ENCODE measurements at regions not wholly inside any gene's neighbourhood (a gene's known extent, or its start where the extent isn't known, plus 50 kb on each side); places are given as distances from the start of the nearest gene placed in this dataset.
"Not testable (repeated sequence)": the region's sequence is repeated elsewhere in the genome, so short reads cannot be mapped to it uniquely, and the experiment has no call there.

DNA sequence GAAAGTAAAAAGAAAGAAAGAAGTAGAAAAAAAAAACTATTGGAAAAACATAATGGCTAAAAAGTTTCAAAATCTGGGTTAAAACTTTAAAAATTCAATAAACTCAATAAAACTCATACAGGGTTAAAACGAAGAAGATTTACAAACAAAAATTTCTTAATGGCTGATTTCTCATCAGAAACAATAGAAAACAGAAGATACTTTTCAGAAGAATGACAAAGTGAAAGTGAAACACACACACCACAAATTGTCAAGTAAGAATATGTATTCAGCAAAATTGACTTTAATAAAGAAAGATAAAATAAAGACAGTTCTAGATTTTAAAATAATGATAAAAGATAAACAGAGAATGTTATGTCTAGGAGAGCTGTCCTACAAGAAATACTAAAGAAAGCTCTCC, 618.9 kb upstream of the GJE1 start:
- no peak for FAIRE-seq
- no peak for DNase-seq (ENCODE audit: insufficient read length, low spot score)

- no peak for FAIRE-seq
- DNase-seq (ENCODE audit: insufficient read length, low spot score): no peak
Measured at GRCh38 chr6:141510803-141511202, 621.9 kb upstream of the GJE1 start.

DNA sequence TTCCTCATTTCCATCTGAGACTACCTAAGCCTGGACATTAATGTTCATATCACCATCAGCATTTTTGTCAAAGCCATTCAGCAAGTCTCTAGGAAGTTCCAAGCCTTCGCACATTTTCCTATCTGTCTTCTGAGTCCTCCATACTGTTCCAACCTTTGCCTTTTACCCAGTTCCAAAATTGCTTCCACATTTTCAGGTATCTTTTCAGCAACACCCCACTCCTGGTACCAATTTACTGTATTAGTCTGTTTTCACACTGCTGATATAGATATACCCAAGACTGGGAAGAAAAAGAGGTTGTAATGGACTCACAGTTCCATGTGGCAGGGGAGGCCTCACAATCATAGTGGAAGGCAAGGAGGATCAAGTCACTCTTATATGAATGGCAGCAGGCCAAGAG, 626.7 kb upstream of the GJE1 start:
- not testable (repeated sequence) for FAIRE-seq; DNase-seq (ENCODE audit: insufficient read length, low spot score)

DNA sequence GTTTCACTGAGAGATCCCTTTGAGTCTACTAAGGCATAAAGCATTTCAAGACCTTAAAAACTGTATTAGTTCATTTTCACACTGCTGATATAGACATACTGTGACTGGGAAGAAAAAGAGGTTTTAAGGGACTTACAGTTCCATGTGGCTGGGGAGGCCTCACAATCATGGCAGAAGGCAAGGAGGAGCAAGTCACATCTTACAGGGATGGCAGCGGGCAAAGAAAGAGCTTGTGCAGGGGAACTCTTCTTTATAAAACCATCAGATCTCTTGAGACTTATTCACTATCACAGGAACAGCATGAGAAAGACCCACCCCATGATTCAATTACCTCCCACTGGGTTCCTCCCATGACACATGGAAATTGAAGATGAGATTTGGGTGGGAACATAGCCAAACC, 628.4 kb upstream of the GJE1 start:
- not testable (repeated sequence) for FAIRE-seq; DNase-seq (ENCODE audit: insufficient read length, low spot score)

GRCh38 chr6:141501616-141502015, 631.1 kb upstream of the GJE1 start:
- FAIRE-seq (no peak), DNase-seq (ENCODE audit: insufficient read length, low spot score) (no peak)

- DNase-seq (ENCODE audit: insufficient read length, low spot score): no peak
- FAIRE-seq: no peak
Measured at GRCh38 chr6:141498977-141499376, 633.7 kb upstream of the GJE1 start.

DNA sequence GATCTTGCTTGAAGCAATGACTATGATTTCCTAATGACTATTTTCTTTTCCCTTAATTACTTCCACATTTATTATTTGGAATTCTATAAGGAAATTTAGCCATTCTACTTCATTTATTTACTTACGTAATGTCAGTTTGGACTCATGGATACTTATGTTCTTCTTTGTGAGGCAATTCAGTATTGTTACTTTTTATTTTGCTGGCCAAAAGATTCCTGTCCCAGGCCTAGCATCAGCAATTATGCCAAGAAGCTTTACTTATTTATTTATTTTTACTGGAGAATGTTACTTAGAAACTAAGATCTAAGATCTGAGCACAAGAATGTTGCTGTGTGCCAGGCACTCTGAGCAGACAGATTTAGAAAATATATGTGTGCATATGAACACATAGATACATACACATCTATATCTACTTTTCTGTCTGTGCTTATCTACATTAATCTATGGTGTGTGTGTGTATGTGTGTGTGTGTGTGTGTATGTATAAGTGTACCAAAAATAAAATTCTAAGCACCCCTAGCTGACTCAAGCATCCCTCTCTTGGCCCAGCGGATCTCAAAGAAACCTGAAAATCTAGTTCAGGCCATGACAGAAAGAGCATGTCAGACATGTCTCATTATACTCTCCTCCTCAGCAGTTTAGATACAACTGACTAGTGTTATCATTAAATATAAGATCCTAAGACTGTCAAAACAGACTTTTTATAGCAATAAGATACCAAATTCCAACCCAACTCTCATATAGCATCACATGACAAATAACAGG, 640.0 kb upstream of the GJE1 start:
- DNase-seq (ENCODE audit: insufficient read length, low spot score): no peak
- no peak for FAIRE-seq

DNA sequence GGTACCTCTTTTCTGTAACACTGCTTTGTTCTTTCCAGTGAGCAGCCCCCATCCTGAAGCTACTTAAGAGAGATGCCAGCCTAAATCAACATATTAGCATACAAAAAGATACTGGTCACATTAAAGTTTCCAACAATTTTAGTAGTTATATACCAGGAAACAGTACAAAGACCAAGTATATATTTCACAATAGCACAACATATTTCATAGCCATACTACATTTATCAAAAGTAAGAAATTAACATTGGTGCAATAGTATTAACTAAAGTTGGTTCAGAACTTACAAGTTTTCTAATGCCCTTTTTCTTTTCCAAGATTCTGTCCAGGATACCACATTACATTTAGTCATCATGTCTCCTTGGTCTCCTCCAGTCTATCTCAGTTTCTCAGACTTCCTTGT, 641.0 kb upstream of the GJE1 start:
- FAIRE-seq (no peak), DNase-seq (ENCODE audit: insufficient read length, low spot score) (no peak)

- FAIRE-seq (no peak), DNase-seq (ENCODE audit: insufficient read length, low spot score) (no peak)
Measured at GRCh38 chr6:141490982-141491381, 641.7 kb upstream of the GJE1 start.

DNA sequence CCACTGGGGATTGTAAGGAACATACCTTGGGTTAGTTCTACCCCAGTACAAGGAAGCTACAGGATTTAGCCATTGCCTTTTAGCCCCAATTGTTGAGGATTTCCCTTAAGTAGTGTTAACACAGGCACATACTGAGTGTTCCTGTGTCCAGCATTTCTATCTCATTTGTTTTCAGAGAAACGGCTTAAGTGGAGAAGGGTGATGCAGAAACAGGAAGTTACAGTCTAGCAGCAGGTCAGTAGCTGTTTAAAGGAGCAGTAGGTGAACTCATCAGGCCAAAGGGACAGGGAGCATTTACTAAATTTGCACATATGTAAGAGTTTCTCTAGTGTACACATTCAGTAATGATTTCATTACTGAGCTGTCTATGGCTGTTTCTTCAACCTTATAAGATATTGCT, 644.2 kb upstream of the GJE1 start:
- DNase-seq (ENCODE audit: insufficient read length, low spot score) (no peak), FAIRE-seq (peak; percentile 90)

DNA sequence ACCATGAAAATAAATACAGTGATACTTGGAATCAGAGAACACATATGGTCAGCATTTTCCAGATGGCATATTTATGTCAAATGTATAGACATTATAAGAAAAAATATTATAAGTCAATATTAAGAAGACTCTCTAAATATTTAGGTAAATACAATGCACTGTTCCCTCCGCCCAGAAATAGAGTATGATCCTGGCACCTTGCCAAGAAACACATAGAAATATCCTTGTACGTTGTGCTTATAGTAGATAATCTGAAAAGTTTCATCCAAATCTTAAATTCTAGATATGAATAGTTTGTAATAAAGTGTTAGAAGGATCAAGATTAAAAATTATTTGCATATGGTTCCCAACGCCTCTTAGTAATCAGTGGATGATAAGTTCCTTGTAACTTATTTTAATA, 645.8 kb upstream of the GJE1 start:
- FAIRE-seq (no peak), DNase-seq (ENCODE audit: insufficient read length, low spot score) (no peak)

DNA sequence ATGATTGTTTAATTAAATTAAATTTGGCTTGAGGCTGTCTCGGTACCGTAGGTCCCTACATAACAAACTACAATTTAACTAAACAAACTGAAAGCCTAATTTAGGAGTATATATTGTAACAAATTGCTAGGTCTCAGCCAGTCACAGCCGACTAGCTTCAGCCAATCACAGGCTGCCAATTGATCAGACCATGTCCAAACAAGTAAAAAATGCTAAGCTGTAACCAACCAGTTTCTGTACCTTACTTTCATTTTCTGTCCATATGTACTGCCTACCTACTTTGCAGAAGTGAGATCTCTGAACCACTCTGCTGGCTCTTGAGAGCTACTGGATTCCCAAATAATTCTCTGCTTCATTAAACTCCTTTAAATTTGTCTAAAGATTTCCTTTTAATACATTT, 648.0 kb upstream of the GJE1 start:
- DNase-seq (ENCODE audit: insufficient read length, low spot score) (no peak), FAIRE-seq (peak; percentile 90)

DNA sequence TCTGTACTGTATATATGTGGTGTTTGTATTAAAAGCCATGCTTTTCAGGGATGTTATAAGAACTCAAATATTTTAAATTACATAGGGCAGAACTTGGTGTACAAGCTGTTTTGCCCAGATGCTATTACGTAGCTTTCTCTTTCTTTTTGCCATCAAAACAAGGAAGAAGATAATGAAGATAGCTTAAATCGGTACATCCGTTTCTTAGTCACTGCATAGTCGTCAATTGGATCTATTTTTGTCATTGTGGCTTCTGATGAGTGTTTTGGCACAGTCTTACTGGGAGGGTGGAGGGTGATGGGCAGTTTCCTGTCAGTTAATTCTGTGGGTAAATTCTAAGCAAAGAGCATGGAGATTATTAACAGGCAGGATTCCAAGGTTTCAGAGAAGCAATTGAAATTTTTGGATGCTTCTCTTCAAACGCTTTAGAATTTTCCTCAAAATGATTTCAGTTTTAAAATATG, 649.1 kb upstream of the GJE1 start:
- FAIRE-seq (peak; percentile 99), DNase-seq (ENCODE audit: insufficient read length, low spot score) (peak; percentile 13)

- no peak for FAIRE-seq
- no peak for DNase-seq (ENCODE audit: insufficient read length, low spot score)
Measured at GRCh38 chr6:141482796-141483597, 649.7 kb upstream of the GJE1 start.

- DNase-seq (ENCODE audit: insufficient read length, low spot score) (no peak), FAIRE-seq (no peak)
Measured at GRCh38 chr6:141475259-141475658, 657.5 kb upstream of the GJE1 start.

GRCh38 chr6:141472162-141472928, 660.4 kb upstream of the GJE1 start:
- FAIRE-seq: no peak
- no peak for DNase-seq (ENCODE audit: insufficient read length, low spot score)

DNA sequence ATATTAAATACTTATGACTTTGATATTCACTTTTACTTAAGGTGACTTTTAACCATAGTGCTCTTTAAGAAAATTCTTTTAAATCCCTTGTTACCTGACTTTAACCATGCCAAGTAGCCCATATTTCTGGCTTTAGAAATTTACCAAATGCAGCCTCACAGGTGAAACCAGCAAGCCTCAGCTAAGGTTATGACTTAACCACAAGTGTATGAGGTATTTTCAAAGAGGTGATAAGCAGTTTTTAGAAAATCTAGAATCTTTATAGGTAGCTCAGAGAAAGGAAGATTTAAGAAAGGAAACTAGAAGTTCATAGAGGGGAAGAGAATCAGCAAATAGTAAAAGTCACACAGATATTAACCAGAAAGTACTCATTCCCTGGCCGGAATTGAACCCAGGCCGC, 661.9 kb upstream of the GJE1 start:
- DNase-seq (ENCODE audit: insufficient read length, low spot score): no peak
- FAIRE-seq: no peak

DNA sequence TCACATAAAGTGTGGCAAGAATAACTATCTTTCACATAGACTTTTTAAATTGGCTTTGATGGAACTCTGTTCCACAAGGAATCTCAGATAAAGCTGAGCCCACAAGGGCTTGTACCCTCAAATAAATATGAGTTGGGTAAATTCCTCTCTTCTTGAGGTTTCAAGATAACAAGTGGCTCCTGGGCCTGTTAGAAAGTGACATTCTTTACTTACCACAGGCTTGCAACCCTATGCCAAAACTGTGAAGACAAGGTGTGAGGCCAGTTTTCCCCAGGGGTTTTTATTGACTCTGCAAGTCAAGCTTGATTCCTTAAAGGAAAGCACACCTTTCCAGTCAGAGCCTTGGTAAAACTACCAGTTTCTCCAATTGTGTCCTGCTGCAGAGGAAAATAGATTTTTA, 664.8 kb upstream of the GJE1 start:
- FAIRE-seq (no peak), DNase-seq (ENCODE audit: insufficient read length, low spot score) (no peak)

DNA sequence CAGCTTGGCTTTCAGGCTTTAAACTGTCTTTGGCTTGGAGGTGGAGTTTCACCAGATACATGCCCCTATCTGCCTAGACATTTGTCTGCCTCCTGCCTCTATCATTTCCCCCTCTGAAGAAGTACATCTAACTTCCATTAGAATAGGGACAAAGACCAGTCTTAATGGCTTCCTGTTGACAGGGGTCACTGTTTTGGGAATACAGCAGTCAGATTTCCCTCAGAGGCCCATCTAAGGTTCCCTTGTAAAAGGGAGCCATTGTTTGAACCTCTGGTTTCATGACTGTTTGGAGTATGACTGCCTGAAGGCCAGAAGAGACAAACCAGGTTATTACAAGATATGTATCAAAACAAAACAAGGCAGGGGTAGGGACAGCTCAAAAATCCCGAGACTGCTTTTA, 665.7 kb upstream of the GJE1 start:
- FAIRE-seq (no peak), DNase-seq (ENCODE audit: insufficient read length, low spot score) (no peak)

- DNase-seq (ENCODE audit: insufficient read length, low spot score) (no peak), FAIRE-seq (no peak)
Measured at GRCh38 chr6:141464896-141465295, 667.8 kb upstream of the GJE1 start.

DNA sequence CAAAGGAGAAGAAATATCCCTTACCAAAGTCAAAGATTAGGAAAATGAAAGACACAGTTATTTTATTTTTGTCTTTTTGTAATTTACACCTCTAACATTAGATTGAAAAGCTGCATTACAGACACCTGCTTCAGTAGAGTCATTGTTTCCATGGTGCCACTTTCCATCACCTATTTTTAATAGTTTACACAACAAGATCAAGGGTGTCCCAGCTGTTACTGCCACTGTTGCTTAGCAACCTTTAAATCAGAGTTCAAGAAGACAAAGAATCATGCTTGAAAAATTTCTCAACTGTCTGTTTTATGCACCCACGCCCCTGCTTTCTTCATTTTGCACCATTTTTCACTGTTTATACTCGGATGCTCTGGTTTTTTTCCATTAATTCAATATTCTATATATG, 668.2 kb upstream of the GJE1 start:
- DNase-seq (ENCODE audit: insufficient read length, low spot score): no peak
- peak; percentile 63 for FAIRE-seq
